NCI-H524 treated with DMSO at 0.1 percent for 48 hours (cell line): ENCODE measurements at regions not wholly inside any gene's neighbourhood (a gene's known extent, or its start where the extent isn't known, plus 50 kb on each side); places are given as distances from the start of the nearest gene placed in this dataset.

Source experiments
- DNase-seq: peaks from one replicate; lab custom pipeline; 2025; lab: John Stamatoyannopoulos, UW

DNA sequence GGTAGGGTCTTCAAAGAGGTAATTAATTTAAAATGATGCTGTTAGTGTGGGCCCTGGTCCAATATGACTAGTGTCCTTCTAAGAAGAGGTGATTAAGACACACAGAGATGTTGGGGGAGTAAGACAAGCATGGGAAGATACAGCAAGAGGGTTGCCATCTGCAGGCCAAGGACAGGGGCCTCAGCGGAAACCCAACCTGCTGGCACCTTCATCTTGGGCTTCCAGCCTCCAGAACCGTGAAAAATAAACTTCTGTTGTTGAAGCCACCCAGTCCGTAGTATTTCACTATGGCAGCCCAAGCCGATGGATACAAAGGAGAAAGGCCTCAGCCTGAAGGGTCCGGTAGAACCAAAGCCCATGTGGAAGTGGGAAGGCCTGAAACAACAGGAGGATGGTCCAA lies 161.7 kb upstream of the UBE2E1 start:
- no peak for DNase-seq

DNA sequence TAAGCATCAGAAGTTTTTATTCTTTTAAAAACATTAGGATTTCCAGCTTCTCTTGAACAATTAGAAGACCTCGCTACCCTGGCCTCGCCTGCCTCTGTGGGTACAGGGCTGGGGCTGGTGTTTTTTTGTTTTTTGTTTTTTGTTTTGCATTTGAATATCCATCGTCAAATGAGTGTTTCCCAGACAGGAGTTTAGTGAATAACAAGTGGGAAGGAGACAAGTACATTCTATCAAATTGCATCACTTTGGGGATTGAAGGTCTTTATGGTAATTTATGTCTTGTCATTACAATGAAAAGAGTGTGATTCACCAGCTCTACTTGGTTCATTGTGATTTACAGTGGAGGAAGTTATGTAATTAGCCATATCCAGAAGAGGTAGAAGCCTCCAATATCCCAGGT lies 161.1 kb upstream of the UBE2E1 start:
- no peak for DNase-seq

DNA sequence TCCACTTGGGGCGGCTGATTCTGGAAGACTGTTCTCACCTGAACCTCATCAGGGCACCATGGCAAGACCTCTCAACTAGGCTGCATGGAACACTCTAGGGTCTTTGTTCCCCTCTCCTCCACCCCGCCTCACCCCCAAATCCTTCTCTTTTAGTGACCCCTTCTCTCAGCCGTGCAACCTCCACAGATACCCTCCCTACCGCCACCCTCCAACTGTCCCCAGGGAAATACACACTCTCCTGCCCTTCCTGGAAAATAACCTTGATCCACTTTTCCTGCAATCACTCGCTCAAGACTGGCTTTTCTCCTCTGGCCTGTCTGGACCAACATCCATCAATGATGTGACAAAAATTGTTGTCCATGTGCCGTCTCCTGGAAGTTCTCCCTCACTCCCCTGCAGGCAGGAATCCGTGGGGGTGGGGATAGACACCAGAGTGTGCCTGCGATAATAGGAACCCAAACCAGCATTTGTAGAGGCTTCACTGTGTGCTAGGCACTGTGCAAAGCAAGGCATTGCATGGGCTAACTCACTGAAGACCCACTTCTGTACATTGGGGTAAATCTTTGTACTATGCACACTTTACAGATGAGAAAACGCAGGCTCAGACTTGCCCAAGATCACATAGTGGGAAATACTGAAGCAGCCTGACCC lies 160.1 kb upstream of the UBE2E1 start:
- DNase-seq: no peak

DNA sequence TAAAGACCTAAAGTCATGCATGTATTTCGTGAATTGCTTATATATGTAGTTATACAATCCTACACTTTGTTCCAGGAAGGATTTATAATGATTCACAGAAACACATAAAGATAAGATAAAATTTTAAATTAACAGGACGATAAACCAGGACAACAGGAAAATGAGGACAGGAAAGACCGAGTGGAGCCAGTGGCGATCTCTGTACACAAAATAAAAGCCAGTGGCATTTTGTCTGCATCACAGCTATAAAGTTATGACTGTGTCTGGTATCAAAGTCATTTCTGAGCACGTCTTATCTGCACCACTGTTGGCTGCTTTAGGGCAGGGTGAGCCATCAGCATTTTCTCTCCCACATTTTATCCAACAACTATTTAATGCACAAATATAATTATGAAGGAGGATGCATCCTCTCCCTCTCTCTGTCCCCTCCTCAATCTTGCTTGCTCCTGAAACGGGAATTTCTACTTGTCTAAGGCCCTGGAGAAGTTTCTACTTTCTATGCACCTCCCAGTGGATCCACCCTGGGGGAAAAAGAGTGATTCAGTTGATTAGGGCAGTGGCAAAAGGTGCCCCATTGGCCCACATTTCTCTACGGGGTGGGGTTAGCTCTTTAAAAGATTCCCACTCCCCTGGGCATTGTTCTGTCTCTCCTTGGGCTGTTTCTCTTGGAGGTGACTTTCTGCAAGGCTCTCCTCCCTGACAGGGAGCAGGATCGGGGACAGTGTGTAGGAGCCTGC lies 159.4 kb upstream of the UBE2E1 start:
- DNase-seq: no peak

DNA sequence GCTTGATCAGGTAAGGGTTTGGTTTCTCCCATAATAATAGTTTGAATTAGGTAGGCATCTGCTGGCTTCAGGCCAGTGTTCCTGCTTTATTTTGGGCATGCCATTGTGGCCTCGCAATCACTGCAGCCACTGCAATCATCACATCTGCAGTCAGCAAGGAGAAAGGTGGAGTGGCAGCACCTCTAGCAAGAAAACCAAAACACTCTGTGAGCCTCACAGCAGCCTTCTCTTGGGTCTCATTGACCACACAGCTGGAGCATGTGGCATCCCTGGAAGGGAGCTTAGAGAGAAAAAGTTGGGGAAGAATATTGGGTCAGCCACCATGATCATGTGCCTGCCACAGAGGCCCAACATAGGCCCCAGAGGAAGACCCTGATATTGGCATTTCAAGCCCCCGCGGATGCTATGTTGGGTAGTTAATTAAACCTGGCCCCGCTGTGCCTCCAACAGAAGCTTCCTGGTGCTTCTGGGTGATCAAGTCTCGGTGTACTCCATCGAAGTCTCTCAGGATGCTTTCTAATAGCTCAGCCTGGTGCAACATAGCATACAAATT lies 158.0 kb upstream of the UBE2E1 start:
- no peak for DNase-seq

DNA sequence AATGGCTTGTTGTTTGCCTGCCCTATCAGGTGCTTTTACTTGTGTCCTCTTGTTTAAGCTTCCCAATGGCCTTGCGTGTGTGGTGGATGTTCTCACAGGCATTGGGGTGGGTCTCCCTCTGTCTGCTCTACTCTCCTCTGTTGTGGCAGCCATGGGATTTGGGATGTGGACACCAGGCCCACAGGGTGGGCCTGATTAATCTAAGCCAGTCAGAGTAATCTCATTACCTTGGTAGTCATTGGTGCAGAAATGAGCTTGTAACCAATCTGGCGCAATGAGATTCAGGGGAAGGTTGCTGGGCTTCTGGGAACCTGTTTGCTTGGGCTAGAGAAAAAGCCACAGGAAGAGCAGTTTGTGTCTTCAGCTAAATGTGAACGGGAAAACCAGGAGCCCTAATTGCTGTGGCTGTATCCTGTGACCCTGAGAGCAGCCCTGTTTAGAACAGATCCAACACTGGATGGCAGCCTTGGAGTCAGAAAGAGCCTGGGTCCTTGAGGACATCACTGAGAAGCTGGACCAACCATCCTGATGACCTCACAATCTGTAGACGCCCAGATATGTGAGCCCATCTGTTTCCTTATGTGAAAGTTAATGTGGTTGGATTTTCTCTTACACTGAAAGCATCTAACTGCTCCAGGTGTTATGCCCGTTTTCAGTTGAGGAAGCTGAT lies 157.3 kb upstream of the UBE2E1 start:
- DNase-seq: no peak

DNA sequence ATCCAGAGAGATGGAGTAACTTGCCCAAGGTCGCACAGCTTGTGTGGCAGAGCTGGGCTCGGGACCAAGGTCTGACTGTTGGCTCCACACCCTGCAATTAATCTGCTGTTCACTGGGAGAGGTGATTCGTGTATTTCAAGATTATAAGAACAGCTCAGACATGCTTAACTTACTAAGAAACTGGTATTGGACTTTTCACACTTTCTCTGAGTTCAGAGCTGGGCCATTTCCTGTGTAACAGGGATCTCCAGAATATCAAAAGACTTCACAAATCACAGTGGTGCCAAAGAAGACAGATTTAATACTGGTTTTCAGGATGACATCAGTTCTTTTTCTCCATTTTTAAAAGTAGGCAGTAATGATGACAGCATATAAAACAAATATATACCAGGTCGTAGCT lies 156.8 kb upstream of the UBE2E1 start:
- no peak for DNase-seq

DNA sequence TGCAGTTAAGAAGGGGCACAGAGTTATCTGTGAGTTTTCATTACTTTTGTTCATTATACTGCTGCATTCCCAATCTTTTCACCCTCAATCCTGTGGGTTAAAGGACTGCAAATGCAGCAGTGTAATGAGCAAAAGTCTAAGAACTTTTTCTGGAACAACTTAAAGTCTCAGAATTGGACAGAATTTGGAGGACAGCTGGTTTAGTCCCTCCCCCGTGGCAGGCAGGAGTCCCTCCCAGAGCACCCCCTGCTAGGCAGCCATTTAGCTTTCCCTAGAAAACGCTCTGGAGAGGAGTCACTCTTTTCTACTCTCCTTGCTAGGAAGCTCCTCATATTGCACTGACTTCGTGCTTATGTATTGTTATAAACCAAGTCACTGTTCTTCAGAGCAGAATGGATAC lies 156.3 kb upstream of the UBE2E1 start:
- no peak for DNase-seq

DNA sequence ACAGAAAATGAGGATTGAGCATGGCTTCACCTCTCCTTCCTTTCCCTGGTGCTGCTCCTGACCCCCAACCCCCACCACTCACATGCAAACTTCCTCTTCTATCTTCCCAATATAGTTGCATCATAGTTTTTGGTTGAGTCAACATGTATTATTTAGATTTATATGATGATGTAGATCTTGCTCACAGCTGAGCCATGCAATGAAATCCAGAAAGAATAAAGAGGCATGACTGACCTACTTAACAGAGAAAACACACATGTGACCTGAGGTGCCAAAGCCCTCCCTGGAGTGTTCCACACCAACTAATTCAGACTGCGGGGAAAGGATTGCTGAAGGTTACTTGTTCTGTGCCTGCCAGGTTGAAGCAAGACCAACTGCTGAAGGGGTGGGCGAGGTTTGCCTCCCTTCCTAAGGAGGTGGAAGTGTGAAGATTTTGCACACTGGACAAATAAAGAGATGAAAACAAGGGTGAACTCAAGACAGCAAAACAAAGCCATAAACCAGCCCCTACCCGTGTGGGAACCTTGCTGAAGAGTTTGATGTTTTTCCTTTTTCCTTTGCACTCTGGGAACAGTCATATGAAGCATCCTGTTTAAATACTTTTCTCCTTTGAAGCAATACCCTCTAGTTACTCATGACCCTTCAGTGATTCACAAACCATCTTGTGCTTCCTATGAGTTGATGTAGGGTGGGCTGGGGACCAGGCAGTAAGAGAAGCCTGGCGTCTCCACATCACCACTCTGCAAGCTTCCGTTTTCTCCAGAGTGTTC lies 155.2 kb upstream of the UBE2E1 start:
- no peak for DNase-seq

DNA sequence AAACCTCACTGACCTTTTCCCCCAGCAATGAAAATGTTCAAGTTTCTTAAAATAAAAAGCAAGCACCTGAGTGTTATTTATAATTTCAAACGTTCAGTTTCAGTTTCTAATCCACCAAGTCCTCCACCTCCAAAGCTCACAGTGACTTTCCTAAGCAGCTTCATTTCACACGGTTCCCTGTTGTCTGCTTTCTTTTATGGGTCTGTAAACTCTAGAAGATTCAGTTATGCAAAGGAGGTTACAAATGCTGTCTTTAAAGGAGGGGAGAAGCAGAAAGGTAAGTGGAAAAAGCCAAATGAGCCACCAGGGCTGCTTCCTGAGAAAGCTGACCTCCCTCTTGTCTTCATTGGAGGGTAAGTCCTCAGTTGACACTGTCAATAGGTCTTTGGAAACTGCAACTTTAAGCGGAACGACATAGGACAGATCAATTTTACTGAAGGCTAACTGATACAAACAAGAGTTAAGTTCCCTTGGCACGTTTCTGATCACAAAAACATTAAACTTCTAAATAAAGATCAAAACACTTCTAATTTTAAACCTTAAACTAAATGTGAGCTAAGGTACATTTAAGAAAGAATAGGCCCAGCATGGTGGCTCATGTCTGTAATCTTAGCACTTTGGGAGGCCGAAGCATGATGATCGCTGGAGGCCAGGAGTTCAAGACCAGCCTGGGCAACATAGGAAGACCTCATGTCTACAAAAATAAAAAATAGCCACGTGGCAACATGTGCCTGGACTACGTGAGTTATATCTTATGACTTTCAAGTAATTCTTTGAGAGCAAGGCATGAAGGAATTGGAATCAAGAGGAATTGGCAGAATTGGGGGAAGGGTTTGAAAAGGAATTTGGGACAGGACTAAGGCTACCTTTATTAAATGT lies 151.9 kb upstream of the UBE2E1 start:
- DNase-seq: no peak

DNA sequence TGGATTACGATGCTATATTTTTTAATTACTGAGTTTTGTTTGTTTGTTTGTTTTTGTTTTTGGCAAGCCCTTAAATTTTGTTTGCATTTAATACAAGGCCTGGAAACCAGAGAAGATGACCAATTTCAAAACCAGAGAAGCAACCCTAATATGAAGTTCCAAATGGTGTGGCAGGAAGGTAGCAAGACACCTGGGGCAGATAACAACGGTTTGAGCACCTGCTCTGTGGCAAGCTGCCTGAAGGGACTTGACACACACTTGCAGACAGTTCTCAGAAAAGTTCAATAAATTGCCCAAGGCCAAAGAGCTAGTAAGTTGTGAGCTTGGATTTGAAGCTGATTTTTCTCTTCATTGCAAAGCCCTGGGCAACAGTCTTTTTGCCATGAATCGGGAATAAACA lies 151.2 kb upstream of the UBE2E1 start:
- no peak for DNase-seq

DNA sequence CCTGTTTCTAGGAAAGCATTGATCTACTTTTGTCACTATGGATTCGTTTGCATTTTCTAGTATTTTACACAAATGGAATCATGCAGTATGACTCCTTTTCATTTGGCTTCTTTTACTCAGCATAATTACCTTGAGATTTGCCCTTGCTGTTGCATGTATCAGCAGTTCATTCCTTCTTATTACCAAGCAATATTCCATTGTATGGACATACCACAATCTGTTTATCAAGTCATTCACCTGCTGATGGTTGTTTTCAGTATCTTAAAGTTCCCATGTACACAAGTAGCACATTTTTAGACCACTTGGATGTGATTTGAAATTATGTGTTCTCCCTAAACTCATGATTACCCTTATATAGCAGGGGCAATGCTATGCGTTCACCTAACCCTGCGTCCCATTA lies 150.0 kb upstream of the UBE2E1 start:
- DNase-seq: no peak

DNA sequence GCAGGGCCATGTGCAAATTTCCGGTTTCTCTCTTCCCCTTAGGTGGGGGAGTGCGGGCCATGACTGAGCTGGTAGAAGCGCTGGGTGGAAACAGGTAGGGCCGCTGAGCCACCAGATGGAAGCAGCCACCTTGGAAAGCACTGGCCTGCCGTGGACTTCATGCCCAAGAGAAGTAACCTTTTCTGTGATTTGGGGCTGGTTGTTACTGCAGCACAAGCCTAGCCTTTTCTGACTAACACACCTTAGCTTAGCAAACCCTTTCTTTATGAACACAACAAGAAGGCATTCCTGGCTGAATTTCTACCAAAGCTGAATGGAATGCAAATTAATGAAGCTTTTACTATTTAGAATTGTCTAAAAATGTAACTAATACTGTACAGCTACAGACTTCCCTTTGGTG lies 149.6 kb upstream of the UBE2E1 start:
- DNase-seq: no peak

DNA sequence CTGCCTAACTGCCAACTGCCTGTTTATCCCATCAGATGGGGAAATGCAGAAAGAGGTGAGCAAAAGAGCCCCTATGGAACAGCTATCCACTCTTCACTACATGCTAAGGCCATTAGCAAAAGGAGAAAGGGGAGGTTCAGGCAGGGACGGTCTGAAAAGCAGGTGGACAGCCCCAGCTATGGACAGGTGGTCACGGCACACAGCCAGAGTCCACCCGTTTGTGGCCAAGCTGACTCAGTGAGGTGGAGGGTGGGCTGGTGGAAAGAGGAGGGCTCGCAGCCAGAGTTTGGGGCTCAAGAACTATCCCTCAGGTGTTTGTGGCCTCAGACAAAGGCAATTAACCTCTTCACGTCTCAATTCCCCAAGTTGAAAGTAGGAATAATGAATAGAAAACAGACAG lies 148.9 kb upstream of the UBE2E1 start:
- no peak for DNase-seq

DNA sequence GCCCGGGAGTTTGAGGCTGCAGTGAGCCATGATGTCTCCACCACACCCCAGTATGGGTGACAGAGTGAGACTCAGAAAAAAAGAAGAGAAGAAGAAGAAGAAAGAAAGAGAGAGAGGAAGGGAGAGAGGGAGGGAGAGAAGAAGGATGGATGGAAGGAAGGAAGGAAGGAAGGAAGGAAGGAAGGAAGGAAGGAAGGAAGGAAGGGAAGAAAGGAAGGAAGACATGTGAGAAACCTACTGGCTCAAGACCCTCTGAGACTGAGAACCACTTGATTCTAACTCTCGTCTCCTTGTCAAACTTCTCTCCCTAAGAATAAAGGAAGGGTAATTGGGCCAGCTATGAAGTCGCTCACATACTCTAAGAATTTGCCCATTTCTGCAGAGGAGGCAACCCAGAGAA lies 148.1 kb upstream of the UBE2E1 start:
- DNase-seq: no peak

DNA sequence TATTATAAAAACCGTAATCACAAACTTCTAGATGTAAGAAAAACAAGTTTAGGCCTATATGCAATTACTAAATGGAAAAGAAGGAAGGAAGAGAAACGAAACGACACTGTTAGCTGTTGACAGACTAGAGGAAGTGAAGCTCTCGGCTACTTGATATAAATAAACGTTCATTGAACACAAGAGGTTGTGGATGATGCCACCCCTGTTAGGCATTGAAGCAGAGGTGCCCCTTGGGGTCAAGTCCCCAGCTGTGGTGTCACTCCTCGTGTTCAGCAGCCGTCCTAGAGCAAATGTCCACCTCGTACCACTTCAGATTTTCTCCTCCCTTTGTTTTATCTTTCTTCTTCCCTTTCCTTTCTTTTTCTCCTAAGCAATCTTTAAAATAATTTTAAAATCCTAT lies 146.5 kb upstream of the UBE2E1 start:
- no peak for DNase-seq

DNA sequence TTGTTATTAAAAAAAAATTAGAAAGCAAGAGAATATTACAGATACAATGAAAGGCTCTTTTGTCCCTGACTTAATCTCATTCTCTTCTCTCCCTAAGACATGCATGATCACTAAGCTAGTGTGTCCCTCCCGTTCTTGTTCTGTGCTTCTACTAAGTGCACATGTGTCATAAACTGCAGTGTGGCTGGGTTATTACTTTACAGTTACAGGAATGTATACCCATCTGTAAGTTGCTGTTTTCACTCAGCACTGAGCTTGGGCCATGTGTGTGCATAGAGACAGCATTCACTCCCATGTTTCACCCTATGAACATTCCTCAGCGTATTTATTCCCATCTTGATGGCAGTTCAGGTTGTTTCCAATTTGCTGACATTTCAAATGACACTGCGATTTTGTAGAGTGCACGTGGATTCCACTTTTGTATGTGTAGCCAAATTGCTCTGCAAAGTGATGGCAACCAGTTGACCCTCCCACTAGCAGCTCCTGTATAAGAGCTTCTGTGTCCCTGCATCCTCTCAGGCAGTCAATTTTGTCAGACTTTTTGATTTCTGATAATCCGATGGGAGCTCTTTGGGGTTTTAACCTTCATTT lies 145.8 kb upstream of the UBE2E1 start:
- DNase-seq: no peak

DNA sequence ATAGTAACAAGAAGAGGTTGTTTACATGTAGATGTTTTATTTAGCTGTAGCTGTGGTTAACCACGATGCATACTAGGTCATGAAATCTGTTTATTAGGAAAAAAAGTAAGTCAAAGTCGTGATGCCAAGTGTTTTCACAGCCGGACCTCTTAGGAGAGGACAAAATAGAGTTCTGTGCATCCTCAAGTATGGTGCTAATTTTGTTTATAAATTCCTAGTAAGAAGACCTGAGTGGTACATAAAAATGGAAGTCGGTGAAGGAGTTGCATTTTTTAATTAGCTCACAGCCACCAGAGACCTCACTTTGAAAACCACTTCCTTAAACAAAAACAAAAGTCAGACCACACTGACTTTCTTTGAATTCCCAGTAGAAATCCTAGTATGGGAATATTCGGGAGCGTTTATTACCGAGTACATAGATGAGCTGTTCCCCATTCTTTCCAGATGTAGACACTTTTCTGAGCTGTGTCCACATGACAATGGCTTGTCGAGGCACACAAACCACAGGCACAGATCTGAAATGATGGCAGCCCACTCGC lies 143.6 kb upstream of the UBE2E1 start:
- DNase-seq: no peak

DNA sequence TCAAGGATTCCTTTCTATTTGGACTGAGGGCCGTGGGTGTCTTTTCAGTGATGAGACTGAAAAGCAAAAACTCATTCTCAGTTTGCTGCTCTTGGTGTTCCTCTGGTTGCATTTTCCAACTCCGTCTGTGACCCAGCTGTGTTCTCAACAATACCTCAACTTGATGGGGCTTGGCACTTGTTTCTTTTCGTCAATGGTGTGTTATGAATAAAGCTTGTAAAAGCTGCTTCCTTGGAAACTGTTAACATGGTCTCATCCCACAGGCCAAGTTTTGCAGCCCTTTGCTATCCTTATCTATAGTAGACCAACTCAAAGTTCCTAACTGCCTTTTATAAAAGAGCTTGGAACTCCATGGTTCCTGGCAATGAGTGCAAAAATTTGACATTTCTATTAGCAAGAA lies 142.5 kb upstream of the UBE2E1 start:
- DNase-seq: no peak

DNA sequence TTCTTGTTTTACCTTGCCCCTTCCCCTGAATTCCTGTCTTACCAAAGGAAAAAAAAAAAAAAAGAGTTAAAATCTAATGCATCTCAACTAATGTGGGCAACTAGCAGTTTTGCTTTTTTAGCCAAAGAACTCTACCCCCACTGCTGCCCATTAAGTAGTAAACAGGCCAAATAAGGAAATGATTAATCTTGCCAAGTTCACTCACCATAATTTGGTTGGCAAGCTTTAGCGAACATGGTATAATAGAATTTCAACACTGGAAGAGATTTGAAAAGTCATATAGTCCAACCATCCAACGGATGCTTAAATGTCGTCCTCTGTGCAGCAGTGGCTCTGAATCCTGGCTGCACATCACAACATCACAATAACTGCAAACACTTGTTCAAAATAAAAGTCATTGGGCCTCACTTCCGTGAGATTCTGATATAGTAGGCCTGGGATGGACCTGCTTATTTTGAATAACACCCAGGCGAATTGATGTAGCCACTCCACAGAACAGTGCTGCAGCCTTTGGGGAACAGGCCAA lies 142.0 kb upstream of the UBE2E1 start:
- DNase-seq: no peak

DNA sequence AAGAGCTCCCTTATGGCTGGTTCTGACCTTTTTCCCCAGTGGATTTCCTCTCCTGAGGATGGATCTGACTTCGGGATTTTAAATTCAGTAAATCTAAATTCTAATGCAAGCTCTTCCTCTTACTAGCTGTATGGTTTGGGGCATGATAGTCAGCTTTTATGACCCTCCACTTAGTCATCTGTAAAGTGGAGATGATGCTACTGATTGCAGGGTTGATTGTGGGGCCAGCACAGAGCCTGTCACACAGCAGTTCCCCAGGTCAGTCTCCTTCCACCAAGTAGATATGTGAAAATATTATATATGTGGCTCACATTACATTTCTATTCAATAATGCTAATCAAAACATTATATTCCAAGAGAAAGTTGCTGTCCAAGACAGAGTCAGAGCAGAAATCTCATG lies 141.3 kb upstream of the UBE2E1 start:
- no peak for DNase-seq
